Left renal pelvis (tissue), 4 donors: ENCODE measurements at regions not wholly inside any gene's neighbourhood (a gene's known extent, or its start where the extent isn't known, plus 50 kb on each side); places are given as distances from the start of the nearest gene placed in this dataset.
A peak's percentile ranks its signal among the peaks of the same experiment; 100 is the strongest.

Experiments used
- DNase-seq, 4 donors: peaks; one replicate each; pipeline ENCODE4 v3.0.0-alpha.2; 2013; ENCODE audit warnings: low read depth in 4 of 4, low spot score in 3 of 4

- no peak for DNase-seq
Observed at GRCh38 chr1:234537236-234537635, 58.3 kb upstream of the TARBP1 start.

- DNase-seq = no peak
Observed at GRCh38 chr1:234536741-234537140, 57.8 kb upstream of the TARBP1 start.

- peak in 2 of 4 donors; percentile 82 to 86 for DNase-seq
Observed at GRCh38 chr1:234535763-234536515, 57.0 kb upstream of the TARBP1 start.

DNA sequence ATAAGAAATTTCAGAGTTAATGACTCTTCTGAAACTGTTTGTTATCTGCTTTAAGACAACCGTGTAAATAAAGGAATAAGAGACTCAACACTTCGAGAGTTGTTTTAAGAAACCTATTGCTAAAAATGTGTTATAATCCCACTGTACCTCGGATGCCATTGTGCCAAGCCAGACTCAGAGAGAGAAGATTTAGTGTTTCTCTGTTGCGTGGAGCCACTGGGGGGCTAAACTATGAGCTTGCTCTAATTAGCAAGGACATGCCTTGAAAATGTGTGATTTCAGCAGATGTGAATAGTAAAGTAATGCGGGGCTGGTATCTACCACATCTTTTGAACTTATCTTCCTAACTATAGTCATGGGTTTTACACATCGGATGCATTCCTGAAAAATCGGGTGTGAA, 56.2 kb upstream of the TARBP1 start:
- DNase-seq = no peak

DNA sequence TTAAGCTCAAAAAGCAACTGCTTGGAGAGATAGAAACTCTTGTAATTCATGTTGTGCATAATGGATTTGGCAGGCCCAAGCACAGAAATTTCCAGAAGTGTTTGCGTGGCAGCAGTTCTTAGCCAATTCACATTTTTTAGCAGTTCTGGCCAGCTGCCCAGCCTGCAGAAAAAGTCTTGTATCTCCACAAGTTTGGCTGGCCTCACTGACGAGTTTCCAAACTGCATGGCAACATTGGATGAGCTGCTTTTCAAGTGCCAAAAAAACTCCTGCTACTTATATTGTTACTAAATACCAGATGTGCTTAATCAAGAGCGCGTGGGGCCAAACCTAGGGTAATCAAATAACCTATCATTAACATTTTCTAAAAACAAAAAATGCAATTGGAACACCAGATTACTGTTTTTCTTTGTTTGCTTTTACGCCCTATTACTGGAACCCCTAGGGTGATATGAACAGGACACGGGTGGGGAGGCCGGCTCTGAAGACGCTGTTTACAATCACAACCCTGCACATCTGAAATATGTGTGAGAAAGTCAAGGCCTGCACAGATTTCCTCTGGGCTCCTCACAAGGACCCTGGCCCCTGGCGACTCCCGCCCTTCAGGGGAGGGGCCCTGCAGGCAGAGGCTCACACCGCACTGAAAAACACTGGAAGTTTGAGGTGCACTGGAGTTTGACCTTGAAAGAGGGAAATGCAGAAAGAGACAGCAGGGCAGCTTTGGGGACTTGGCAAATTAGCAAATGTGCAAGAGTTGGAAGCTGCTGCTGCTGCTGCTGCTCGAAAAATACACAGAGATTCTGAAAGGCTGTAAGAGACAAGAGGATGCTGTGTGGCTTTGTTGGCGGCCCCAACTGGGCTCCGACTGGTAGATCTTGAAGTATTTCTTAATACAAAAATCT, 55.2 kb upstream of the TARBP1 start:
- DNase-seq = no peak

DNA sequence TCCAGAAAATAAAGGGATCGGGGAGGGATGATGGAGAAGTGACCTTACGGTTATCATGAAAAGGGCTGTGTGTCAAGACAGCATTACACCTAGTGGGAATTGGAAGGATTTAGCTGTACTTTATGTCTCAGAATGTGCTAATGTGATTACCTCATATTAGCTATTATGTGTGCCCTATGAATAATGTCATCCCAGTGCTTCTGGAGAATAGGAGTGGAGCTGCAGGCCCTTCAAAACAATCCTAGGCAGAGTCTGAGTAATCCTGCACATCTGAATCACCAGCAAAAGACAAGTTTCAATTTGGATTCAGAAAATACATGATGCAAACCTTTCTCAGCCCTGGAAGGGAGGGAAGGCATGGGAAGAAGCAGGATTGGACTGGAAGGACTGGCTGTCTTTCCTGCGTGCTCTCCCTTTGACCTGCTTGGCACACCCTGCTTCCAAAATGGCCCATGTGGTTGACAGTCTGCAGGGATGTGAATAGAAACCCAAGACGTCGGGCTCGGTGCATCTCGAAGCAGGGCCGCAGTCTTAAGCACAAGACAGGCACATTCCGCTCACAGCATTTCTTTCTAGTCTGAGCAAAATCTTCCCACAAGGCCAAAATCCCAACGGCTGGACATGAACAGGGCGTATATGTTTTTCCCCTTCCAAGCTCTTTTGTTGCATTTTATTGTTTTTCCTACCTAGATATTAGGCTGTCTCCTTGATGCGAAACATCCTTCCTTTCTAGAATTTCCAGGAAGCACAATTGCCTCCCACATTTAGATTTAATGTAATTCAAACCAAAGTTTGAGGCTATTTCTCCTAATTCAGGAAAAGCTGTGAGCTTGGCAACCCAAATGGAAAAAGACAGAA, 54.3 kb upstream of the TARBP1 start:
- DNase-seq = no peak

GRCh38 chr1:234532503-234532922, 53.5 kb upstream of the TARBP1 start:
- DNase-seq = no peak

DNA sequence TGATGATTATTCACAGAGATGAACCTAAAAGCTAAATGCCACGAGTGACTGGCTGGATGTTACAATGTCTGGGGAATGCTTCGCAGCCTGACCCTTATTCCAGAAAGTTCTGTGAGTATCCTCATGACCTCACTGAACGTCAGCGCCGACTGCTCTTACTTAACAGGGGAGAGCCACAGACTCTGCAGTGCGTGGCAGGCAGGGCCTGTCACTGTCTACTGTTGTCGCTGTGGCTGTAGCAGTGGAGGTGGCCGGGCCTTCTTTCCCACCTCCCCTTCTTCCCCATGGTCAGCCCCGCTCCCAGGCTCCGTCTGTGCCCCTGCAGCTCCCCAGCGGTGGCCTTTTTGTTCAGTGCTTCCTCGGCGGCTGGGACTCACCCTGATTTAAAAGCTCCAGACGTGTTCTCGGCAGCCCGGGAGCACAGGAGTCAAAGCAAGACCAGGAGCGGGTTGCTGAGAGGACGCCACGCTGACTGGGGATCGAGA, 52.2 kb upstream of the TARBP1 start:
- no peak for DNase-seq

DNA sequence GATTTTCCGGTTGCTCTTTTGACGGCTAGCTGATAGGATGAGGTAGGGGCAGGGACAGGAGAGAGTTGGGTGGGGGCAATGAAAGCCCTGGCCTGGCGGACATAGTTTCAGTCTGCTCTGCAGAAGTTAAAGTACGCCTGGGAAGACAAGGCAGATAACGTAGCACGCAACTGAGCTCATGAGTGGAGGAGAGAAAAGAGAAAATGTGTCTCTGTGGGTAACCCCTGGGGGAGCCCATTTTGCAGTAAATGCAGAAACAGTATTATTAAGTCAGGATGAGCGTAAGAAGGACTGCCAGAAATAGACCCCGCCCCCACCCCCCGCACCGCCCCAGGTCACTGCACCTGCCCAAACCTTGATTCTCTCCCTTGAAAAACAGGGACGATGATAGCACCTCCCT, 51.7 kb upstream of the TARBP1 start:
- DNase-seq = no peak

GRCh38 chr1:234529950-234530237, 50.9 kb upstream of the TARBP1 start:
- no peak for DNase-seq

- no peak for DNase-seq
Observed at GRCh38 chr1:234529095-234529949, 50.3 kb upstream of the TARBP1 start.
